Natural killer cell (primary cell): ENCODE measurements at regions not wholly inside any gene's neighbourhood (a gene's known extent, or its start where the extent isn't known, plus 50 kb on each side); places are given as distances from the start of the nearest gene placed in this dataset.

Source experiments
- ATAC-seq, 3 donors: fragments of 150-1000 bp in 2 of 3; fragments of 200-7000 bp in 1 of 3; cut with Tn5 transposase; 1 replicate in 1 of 3; 2 replicates in 2 of 3; pipeline ENCODE4 v1.10.0; 2021; ENCODE audit warnings: mild to moderate bottlenecking in 2 of 3, moderate library complexity in 2 of 3
- DNase-seq, 2 donors: peaks; one replicate each; pipeline versions ENCODE4 v3.0.0 to v3.0.0-alpha.2; 2013 to 2021; ENCODE audit warnings: mixed read lengths in 1 of 2
- H3K27ac ChIP-seq: one replicate; pipeline ENCODE4 v1.5.1; 2013; ENCODE audit warnings: mild to moderate bottlenecking, low read length
- H3K27me3 ChIP-seq: one replicate; pipeline ENCODE4 v1.6.1; 2013; ENCODE audit warnings: low read length; ENCODE audit not compliant: control insufficient read depth, insufficient read depth
- H3K36me3 ChIP-seq: one replicate; pipeline ENCODE4 v1.6.1; 2013; ENCODE audit warnings: low read length; ENCODE audit not compliant: control insufficient read depth, insufficient read depth
- H3K4me1 ChIP-seq: one replicate; pipeline ENCODE4 v1.6.1; 2013; ENCODE audit warnings: low read length; ENCODE audit not compliant: control insufficient read depth, insufficient read depth
- H3K4me3 ChIP-seq: one replicate; pipeline ENCODE4 v1.5.1; 2013; ENCODE audit warnings: low read length
- H3K9me3 ChIP-seq: one replicate; pipeline ENCODE4 v1.6.1; 2013; ENCODE audit warnings: low read length; ENCODE audit not compliant: control insufficient read depth, insufficient read depth
- H3K27ac Mint-ChIP-seq, 2 donors: one replicate each; pipeline ENCODE4 v1.8.0; 2022; ENCODE audit warnings: mild to moderate bottlenecking in 2 of 2, mixed read lengths in 2 of 2, moderate library complexity in 1 of 2
- H3K27me3 Mint-ChIP-seq, 2 donors: one replicate each; pipeline ENCODE4 v1.8.0; 2022; ENCODE audit warnings: low read depth in 2 of 2, mixed read lengths in 2 of 2
- H3K36me3 Mint-ChIP-seq: one replicate; pipeline ENCODE4 v1.8.0; 2022; ENCODE audit warnings: mixed read lengths
- H3K4me1 Mint-ChIP-seq, 2 donors: one replicate each; pipeline ENCODE4 v1.8.0; 2022; ENCODE audit warnings: mixed read lengths in 2 of 2
- H3K4me3 Mint-ChIP-seq: one replicate; pipeline ENCODE4 v1.8.0; 2022; ENCODE audit warnings: mild to moderate bottlenecking, moderate library complexity, mixed read lengths
- H3K9me3 Mint-ChIP-seq, 2 donors: one replicate each; pipeline ENCODE4 v1.8.0; 2022; ENCODE audit warnings: mixed read lengths in 2 of 2
- WGBS: methylation state at CpG from one replicate; pipeline ENCODE4 v1.1.7; 2013; ENCODE audit warnings: missing lambda C conversion rate; ENCODE audit not compliant: insufficient coverage; 5-methylcytosine and 5-hydroxymethylcytosine counted together
- intact Hi-C: fragments of 100-400 bp; cut with micrococcal nuclease; formaldehyde crosslinking; loops from one replicate; pipeline ENCODE4 v1.14.2; 2022
- TF ChIP-seq, protein P1 (sequence below): fragments of 200-600 bp; IDR thresholded peaks from one replicate; pipeline ENCODE4 v1.8.0; 2022; ENCODE audit warnings: antibody characterized with exemption

DNA sequence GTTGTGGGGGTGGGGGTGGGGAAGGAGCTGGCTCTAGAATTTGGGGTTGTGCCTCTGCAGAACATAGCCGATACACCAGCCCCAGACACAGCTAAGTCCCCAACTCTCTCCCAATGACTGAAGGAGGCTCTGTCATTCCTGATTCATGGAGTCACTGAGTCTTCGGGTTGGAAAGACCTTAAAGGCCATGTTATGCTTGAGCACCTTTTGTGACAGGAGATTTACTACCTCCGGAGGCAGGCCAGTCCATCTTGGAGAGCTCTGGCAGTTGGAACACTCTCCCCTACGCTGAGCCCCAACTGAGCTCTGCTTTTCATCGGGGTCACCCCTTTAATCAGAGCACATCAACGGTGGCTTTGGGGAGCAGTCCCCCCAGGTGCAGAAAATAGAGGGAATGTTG lies 284.4 kb upstream of the GJB5 start:
- no peak overlapping the region for H3K27ac Mint-ChIP-seq
- no peaks in the 10 kb centered on the region for H3K27me3 ChIP-seq
- no peak overlapping the region for H3K27ac ChIP-seq
- H3K36me3 ChIP-seq, result no peaks in the 10 kb centered on the region
- no peak overlapping the region for H3K4me3 ChIP-seq
- no peaks in the 10 kb centered on the region for H3K9me3 ChIP-seq
- no peaks in the 10 kb centered on the region for H3K36me3 Mint-ChIP-seq
- no peak overlapping the region for H3K4me3 Mint-ChIP-seq
- no peaks in the 10 kb centered on the region for H3K27me3 Mint-ChIP-seq
- WGBS, result 50% methylated on average over 5 of the region's 6 CpGs
- intact Hi-C loops, result no loop called here
- no peaks in the 10 kb centered on the region for H3K4me1 ChIP-seq
- H3K4me1 Mint-ChIP-seq, result no peaks in the 10 kb centered on the region
- no peak for ATAC-seq
- H3K9me3 Mint-ChIP-seq, result no peaks in the 10 kb centered on the region
- DNase-seq, result no peak
- TF ChIP-seq, protein P1, sequence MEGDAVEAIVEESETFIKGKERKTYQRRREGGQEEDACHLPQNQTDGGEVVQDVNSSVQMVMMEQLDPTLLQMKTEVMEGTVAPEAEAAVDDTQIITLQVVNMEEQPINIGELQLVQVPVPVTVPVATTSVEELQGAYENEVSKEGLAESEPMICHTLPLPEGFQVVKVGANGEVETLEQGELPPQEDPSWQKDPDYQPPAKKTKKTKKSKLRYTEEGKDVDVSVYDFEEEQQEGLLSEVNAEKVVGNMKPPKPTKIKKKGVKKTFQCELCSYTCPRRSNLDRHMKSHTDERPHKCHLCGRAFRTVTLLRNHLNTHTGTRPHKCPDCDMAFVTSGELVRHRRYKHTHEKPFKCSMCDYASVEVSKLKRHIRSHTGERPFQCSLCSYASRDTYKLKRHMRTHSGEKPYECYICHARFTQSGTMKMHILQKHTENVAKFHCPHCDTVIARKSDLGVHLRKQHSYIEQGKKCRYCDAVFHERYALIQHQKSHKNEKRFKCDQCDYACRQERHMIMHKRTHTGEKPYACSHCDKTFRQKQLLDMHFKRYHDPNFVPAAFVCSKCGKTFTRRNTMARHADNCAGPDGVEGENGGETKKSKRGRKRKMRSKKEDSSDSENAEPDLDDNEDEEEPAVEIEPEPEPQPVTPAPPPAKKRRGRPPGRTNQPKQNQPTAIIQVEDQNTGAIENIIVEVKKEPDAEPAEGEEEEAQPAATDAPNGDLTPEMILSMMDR, result no peak

DNA sequence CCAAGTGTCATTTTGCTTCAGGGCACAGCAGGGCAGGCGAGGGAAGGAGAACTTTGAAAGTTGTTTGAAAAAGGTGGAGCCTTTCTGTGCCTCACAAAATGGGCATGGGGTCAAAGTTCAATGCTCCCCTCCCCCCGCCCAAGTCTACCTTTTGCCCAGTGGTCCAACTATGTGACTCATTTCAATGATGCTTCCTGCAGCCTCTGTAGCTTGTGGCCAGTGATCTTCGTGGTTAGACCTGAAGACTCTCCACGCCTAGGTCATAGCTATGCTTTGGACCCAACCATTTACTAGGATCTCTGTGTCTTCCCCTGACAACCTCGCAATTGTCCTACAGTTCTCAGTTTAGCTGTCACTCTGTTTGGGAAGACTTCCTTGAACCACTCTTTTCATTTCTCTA lies 280.3 kb upstream of the GJB5 start:
- Mint-ChIP-seq H3K9me3 (no peaks in the 10 kb centered on the region), H3K27me3 (peaks cover 0 to 10% of the 10 kb centered on the region in 2 donors), H3K4me3 (no peak overlapping the region), H3K4me1 (no peaks in the 10 kb centered on the region), H3K36me3 (no peaks in the 10 kb centered on the region), H3K27ac (no peak overlapping the region)
- ATAC-seq, result no peak
- intact Hi-C loops, result no loop called here
- Histone ChIP-seq H3K27ac (no peak overlapping the region), H3K36me3 (no peaks in the 10 kb centered on the region), H3K4me1 (no peaks in the 10 kb centered on the region), H3K27me3 (peaks cover 2% of the 10 kb centered on the region), H3K4me3 (no peak overlapping the region), H3K9me3 (no peaks in the 10 kb centered on the region)
- DNase-seq, result no peak
- 79% methylated on average over 5 of the region's 5 CpGs for WGBS
- TF ChIP-seq, protein P1, result no peak

DNA sequence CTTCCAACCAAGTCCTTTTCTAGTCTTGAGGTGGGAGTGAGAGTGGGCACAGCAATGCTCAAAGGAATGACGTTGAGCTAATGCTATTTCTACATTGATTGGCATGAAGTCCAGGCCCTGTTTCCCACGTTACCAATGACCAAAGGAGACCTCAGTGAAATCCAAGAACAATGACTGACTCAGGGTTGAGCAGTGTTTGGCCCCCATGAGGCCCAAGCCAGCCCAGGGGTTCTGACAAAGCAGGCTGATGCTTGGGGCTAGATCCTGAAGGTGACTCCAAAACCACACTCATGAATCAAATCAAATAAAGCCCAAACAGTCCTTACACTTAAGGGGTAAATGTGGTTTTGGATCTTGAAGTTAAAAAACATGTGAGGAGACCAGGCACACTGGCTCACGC lies 278.5 kb upstream of the GJB5 start:
- H3K27ac Mint-ChIP-seq, result no peak overlapping the region

DNA sequence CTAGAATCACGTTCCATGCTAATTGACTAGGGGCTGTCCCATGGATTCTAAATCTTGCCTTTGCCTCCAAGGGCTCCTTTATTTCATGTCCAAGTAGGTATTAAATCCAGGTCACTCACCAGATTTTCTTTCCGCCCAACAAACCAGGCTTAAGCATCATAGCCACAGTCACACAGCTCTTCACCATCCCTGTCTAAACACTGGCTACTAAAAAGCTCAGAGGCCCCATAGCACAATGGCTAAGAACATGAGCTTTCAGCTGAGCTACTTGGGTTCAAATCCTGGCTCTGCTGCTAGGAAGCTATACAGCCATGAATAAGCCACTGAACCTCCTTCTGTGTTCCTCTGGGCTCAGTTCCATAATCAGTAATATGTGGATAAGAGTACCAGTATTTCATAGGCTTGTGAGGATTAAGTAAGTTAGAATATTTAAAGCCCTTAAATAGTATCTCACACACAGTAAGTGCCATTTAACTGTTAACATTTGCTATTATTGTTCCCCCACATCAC lies 277.2 kb upstream of the GJB5 start:
- DNase-seq, result no peak
- no peaks in the 10 kb centered on the region for H3K9me3 ChIP-seq
- TF ChIP-seq, protein P1, result no peak
- ATAC-seq, result no peak
- no peaks in the 10 kb centered on the region for H3K4me1 ChIP-seq
- Mint-ChIP-seq H3K36me3 (no peaks in the 10 kb centered on the region), H3K27ac (no peak overlapping the region), H3K4me1 (no peaks in the 10 kb centered on the region), H3K9me3 (no peaks in the 10 kb centered on the region), H3K27me3 (peaks cover 6 to 16% of the 10 kb centered on the region in 2 donors), H3K4me3 (no peak overlapping the region)
- no peak overlapping the region for H3K4me3 ChIP-seq
- no peak overlapping the region for H3K27ac ChIP-seq
- H3K27me3 ChIP-seq, result peaks cover 3% of the 10 kb centered on the region
- no peaks in the 10 kb centered on the region for H3K36me3 ChIP-seq
- intact Hi-C loops, result no loop called here
- WGBS, result 82% methylated on average over 2 of the region's 2 CpGs

More for the DNA sequence above, 278.5 kb upstream of the GJB5 start:
- no peaks in the 10 kb centered on the region for H3K9me3 Mint-ChIP-seq
- H3K36me3 ChIP-seq, result no peaks in the 10 kb centered on the region
- WGBS, result 81% methylated on average over 3 of the region's 3 CpGs
- DNase-seq (no peak), ATAC-seq (no peak)
- peaks cover 3% of the 10 kb centered on the region for H3K27me3 ChIP-seq
- H3K36me3 Mint-ChIP-seq, result no peaks in the 10 kb centered on the region
- no peaks in the 10 kb centered on the region for H3K9me3 ChIP-seq
- no peak overlapping the region for H3K4me3 Mint-ChIP-seq
- TF ChIP-seq, protein P1, result no peak
- H3K4me3 ChIP-seq, result no peak overlapping the region
- H3K27ac ChIP-seq, result no peak overlapping the region
- intact Hi-C loops, result no loop called here
- H3K4me1 Mint-ChIP-seq, result no peaks in the 10 kb centered on the region
- H3K4me1 ChIP-seq, result no peaks in the 10 kb centered on the region
- H3K27me3 Mint-ChIP-seq, result peaks cover 4 to 16% of the 10 kb centered on the region in 2 donors
